ENCODE measurements at regions not wholly inside any gene's neighbourhood (a gene's known extent, or its start where the extent isn't known, plus 50 kb on each side); places are given as distances from the start of the nearest gene placed in this dataset.

GRCh38 chr21:38591218-38591537 is 92.9 kb upstream of the ERG start:
- TF ChIP-seq CTCF (IDR thresholded peaks at IDR 0.05) (no peak), EZH2phosphoT487 (IDR thresholded peaks at IDR 0.05) (no peak), EZH2 (IDR thresholded peaks at IDR 0.05) (no peak)
- H3K4me3 Mint-ChIP-seq: no peak overlapping the region
- H3K27me3 Mint-ChIP-seq (ENCODE audit: insufficient read depth, low read depth): no peaks in the 10 kb centered on the region
- no peak overlapping the region for H3K9ac ChIP-seq
- no peaks in the 10 kb centered on the region for H3F3A ChIP-seq (ENCODE audit: low read depth)
- no peaks in the 10 kb centered on the region for H3K9me3 ChIP-seq (ENCODE audit: low read depth)
- H2AFZ ChIP-seq (replicated peaks): no peak overlapping the region
- no peak overlapping the region for H3K27ac Mint-ChIP-seq
- H3K27me3 ChIP-seq: no peaks in the 10 kb centered on the region
- DNase-seq (ENCODE audit: low spot score): no peak
- no peaks in the 10 kb centered on the region for H3K4me1 ChIP-seq
- H4K20me1 ChIP-seq (ENCODE audit: low read depth): no peaks in the 10 kb centered on the region
- no peaks in the 10 kb centered on the region for H3K36me3 Mint-ChIP-seq
- no peaks in the 10 kb centered on the region for H3K79me2 ChIP-seq (ENCODE audit: low read depth)
- H3K9me3 Mint-ChIP-seq: no peaks in the 10 kb centered on the region
- H3K27ac ChIP-seq: no peak overlapping the region
- H3K4me2 ChIP-seq: no peak overlapping the region
- H3K4me1 Mint-ChIP-seq: peaks cover 4% of the 10 kb centered on the region
- H3K4me3 ChIP-seq: no peak overlapping the region
- H3K36me3 ChIP-seq: no peaks in the 10 kb centered on the region

GRCh38 chr21:38596264-38597042 is 98.2 kb upstream of the ERG start:
- no peak overlapping the region for H3K27ac ChIP-seq
- H3K79me2 ChIP-seq (ENCODE audit: low read depth): no peaks in the 10 kb centered on the region
- Mint-ChIP-seq H3K9me3 (no peaks in the 10 kb centered on the region), H3K36me3 (no peaks in the 10 kb centered on the region), H3K4me3 (no peak overlapping the region), H3K27me3 (ENCODE audit: insufficient read depth, low read depth) (peaks cover 6% of the 10 kb centered on the region), H3K4me1 (peaks cover 12% of the 10 kb centered on the region), H3K27ac (no peak overlapping the region)
- no peaks in the 10 kb centered on the region for H3K9me3 ChIP-seq (ENCODE audit: low read depth)
- no peaks in the 10 kb centered on the region for H3K4me1 ChIP-seq
- H2AFZ ChIP-seq (replicated peaks): no peak overlapping the region
- no peaks in the 10 kb centered on the region for H3K27me3 ChIP-seq
- H3F3A ChIP-seq (ENCODE audit: low read depth): no peaks in the 10 kb centered on the region
- H3K9ac ChIP-seq: no peak overlapping the region
- no peaks in the 10 kb centered on the region for H3K36me3 ChIP-seq
- DNase-seq (ENCODE audit: low spot score): no peak
- no peaks in the 10 kb centered on the region for H4K20me1 ChIP-seq (ENCODE audit: low read depth)
- no peak overlapping the region for H3K4me2 ChIP-seq
- TF ChIP-seq EZH2 (IDR thresholded peaks at IDR 0.05) (no peak), EZH2phosphoT487 (IDR thresholded peaks at IDR 0.05) (no peak), CTCF (IDR thresholded peaks at IDR 0.05) (no peak)
- no peak overlapping the region for H3K4me3 ChIP-seq

- Histone ChIP-seq H4K20me1 (ENCODE audit: low read depth) (no peaks in the 10 kb centered on the region), H3K9me3 (ENCODE audit: low read depth) (no peaks in the 10 kb centered on the region), H3K36me3 (no peaks in the 10 kb centered on the region), H3F3A (ENCODE audit: low read depth) (no peaks in the 10 kb centered on the region), H3K4me1 (no peaks in the 10 kb centered on the region), H3K27me3 (no peaks in the 10 kb centered on the region), H3K9ac (no peak overlapping the region), H3K79me2 (ENCODE audit: low read depth) (no peaks in the 10 kb centered on the region), H3K4me3 (no peak overlapping the region), H3K27ac (no peak overlapping the region), H3K4me2 (no peak overlapping the region), H2AFZ (replicated peaks) (no peak overlapping the region)
- H3K36me3 Mint-ChIP-seq: no peaks in the 10 kb centered on the region
- no peak overlapping the region for H3K4me3 Mint-ChIP-seq
- H3K27ac Mint-ChIP-seq: no peak overlapping the region
- peaks cover 6% of the 10 kb centered on the region for H3K27me3 Mint-ChIP-seq (ENCODE audit: insufficient read depth, low read depth)
- peaks cover 12% of the 10 kb centered on the region for H3K4me1 Mint-ChIP-seq
- H3K9me3 Mint-ChIP-seq: no peaks in the 10 kb centered on the region
- no peak for DNase-seq (ENCODE audit: low spot score)
- no peak for TF ChIP-seq EZH2phosphoT487 (IDR thresholded peaks at IDR 0.05)
- no peak for TF ChIP-seq CTCF (IDR thresholded peaks at IDR 0.05)
- no peak for TF ChIP-seq EZH2 (IDR thresholded peaks at IDR 0.05)
Observed at GRCh38 chr21:38597421-38597820, 99.1 kb upstream of the ERG start.
